ENCODE measurements at regions not wholly inside any gene's neighbourhood (a gene's known extent, or its start where the extent isn't known, plus 50 kb on each side); places are given as distances from the start of the nearest gene placed in this dataset.

DNA sequence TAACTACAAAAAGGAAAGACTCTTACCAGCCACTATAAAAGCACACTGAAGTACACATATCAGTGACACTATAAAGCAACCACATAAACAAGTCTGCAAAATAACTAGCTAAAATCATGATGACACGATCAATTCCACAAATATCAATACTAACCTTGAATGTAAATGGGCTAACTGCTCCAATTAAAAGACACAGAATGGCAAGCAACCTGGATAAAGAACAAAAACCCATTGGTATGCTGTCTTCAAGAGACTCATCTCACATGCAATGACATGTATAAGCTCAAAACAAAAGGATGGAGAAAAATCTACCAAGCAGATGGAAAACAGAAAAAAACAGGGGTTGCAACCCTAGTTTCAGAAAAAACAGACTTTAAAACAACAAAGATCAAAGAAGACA lies 59.7 kb upstream of the LYPLAL1 start:
- CTCF ChIA-PET (ENCODE audit: partially characterized antibody) = interaction anchor here (0.6 kb wide), 2 partner anchors 194 to 734 kb away, joined by 3 read pairs; no protein-coding TSS in a partner anchor
- H2AK5ac ChIP-seq (ENCODE audit: low read depth, low read length) = no peak overlapping the region
- no peak for FAIRE-seq
- no peaks in the 10 kb centered on the region; a peak in 1 of 8 replicates for H3K36me3 ChIP-seq (ENCODE audit: control insufficient read depth in 2 of 4, insufficient read depth in 4 of 4, low read length in 3 of 4)
- H4K8ac ChIP-seq (ENCODE audit: extremely low read depth, insufficient read depth, low read length) = no peak overlapping the region
- POLR2A ChIA-PET (ENCODE audit: partially characterized antibody) = no interaction called here
- TF ChIP-seq KDM1A (IDR thresholded peaks at IDR 0.05; ENCODE audit: borderline replicate concordance, low read length) = no peak
- TF ChIP-seq YY1 (IDR thresholded peaks at IDR 0.05; ENCODE audit: low read depth, low read length) = no peak
- no peak for TF ChIP-seq CTCF (IDR thresholded peaks at IDR 0.05; ENCODE audit: control extremely low read depth in 1 of 3, insufficient read depth in 1 of 3, low read depth in 1 of 3, low read length in 3 of 3)
- TF ChIP-seq SAP30 (IDR thresholded peaks at IDR 0.05; ENCODE audit: insufficient read depth, insufficient replicate concordance, low read length) = no peak
- TF ChIP-seq BACH1 (IDR thresholded peaks at IDR 0.05; ENCODE audit: low read length) = no peak
- no peak for TF ChIP-seq MAFK (IDR thresholded peaks at IDR 0.05; ENCODE audit: low read depth, low read length)
- TF ChIP-seq TEAD4 (IDR thresholded peaks at IDR 0.05; ENCODE audit: low read depth, low read length) = no peak
- TF ChIP-seq, protein P1, sequence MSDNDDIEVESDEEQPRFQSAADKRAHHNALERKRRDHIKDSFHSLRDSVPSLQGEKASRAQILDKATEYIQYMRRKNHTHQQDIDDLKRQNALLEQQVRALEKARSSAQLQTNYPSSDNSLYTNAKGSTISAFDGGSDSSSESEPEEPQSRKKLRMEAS (IDR thresholded peaks at IDR 0.05) = no peak
- TF ChIP-seq JUN (IDR thresholded peaks at IDR 0.05; ENCODE audit: low read depth, low read length) = no peak
- no peak for TF ChIP-seq RBBP5 (IDR thresholded peaks at IDR 0.05; ENCODE audit: borderline replicate concordance, low read depth, low read length)
- TF ChIP-seq CREB1 (IDR thresholded peaks at IDR 0.05) = no peak
- no peak for TF ChIP-seq TCF12 (IDR thresholded peaks at IDR 0.05; ENCODE audit: low read depth, low read length)
- H3K23me2 ChIP-seq (ENCODE audit: low read depth, low read length) = no peaks in the 10 kb centered on the region
- H2AFZ ChIP-seq (ENCODE audit: low read length) = no peak overlapping the region
- H2BK20ac ChIP-seq (ENCODE audit: low read length) = no peak overlapping the region
- H2BK5ac ChIP-seq (ENCODE audit: low read depth, low read length) = no peak overlapping the region
- H2BK15ac ChIP-seq (ENCODE audit: low read length) = no peak overlapping the region
- no peaks in the 10 kb centered on the region for H3K79me1 ChIP-seq (ENCODE audit: low read depth, low read length)
- no peaks in the 10 kb centered on the region for H3K9me3 ChIP-seq (ENCODE audit: insufficient read depth in 2 of 2, low read depth in 1 of 2, low read length in 1 of 2)
- no peak overlapping the region for H3K56ac ChIP-seq (replicated peaks; ENCODE audit: insufficient read length, low read depth, low read length)
- H4K5ac ChIP-seq (ENCODE audit: insufficient read length, low read depth, low read length) = no peak overlapping the region
- H2BK120ac ChIP-seq (replicated peaks; ENCODE audit: low read depth, low read length) = no peak overlapping the region
- H4K91ac ChIP-seq (replicated peaks; ENCODE audit: insufficient read length, low read length) = no peak overlapping the region
- DNase-seq (ENCODE audit: low read depth in 1 of 2, low spot score in 2 of 2) = no peak
- no peaks in the 10 kb centered on the region for H3K4me1 ChIP-seq (replicated peaks in 1 of 4; ENCODE audit: control insufficient read depth in 3 of 4, insufficient read depth in 4 of 4, low read length in 3 of 4)
- H3K23ac ChIP-seq (ENCODE audit: insufficient read length) = no peak overlapping the region
- no peak overlapping the region for H3K4me2 ChIP-seq (ENCODE audit: insufficient read depth in 1 of 2, low read depth in 2 of 2, low read length in 2 of 2)
- H3K4me3 ChIP-seq (ENCODE audit: extremely low read depth in 1 of 4, insufficient read depth in 2 of 4, low read depth in 3 of 4, low read length in 4 of 4) = no peak overlapping the region
- H3K9ac ChIP-seq (replicated peaks in 1 of 4; ENCODE audit: extremely low read depth in 1 of 4, low read depth in 3 of 4, low read length in 3 of 4) = no peak overlapping the region
- no peak overlapping the region for H3K27ac ChIP-seq (ENCODE audit: low read depth, low read length)
- no peak overlapping the region for H2BK12ac ChIP-seq (ENCODE audit: low read depth, low read length)
- H3K79me2 ChIP-seq (ENCODE audit: control insufficient read depth in 1 of 2, insufficient read depth in 2 of 2, low read length in 2 of 2) = no peaks in the 10 kb centered on the region
- H3K4ac ChIP-seq (replicated peaks; ENCODE audit: insufficient read length, low read depth, low read length) = no peak overlapping the region
- no peaks in the 10 kb centered on the region for H3K27me3 ChIP-seq (replicated peaks in 1 of 4; ENCODE audit: control insufficient read depth in 3 of 4, extremely low read depth in 1 of 4, insufficient read depth in 3 of 4, low read length in 3 of 4)
- no peak overlapping the region for H3K14ac ChIP-seq (ENCODE audit: insufficient read length)
- WGBS, 2 experiments (ENCODE audit: extremely low coverage in 1 of 2, insufficient coverage in 1 of 2, insufficient read length in 1 of 2, insufficient replicate concordance in 2 of 2, low coverage in 1 of 2, low lambda C conversion rate in 2 of 2, missing lambda C conversion rate in 1 of 2) = 95% methylated on average over 1 of the region's 1 CpG; no CpG with 5 or more reads in 1 of the 2 experiments
- no peaks in the 10 kb centered on the region for H4K20me1 ChIP-seq (replicated peaks in 1 of 2; ENCODE audit: control insufficient read depth in 1 of 2, insufficient read depth in 2 of 2, low read length in 2 of 2)
- no peak overlapping the region for H3K18ac ChIP-seq (ENCODE audit: extremely low read depth, low read length)
